ENCODE measurements at regions not wholly inside any gene's neighbourhood (a gene's known extent, or its start where the extent isn't known, plus 50 kb on each side); places are given as distances from the start of the nearest gene placed in this dataset.
"Not testable (repeated sequence)": the region's sequence is repeated elsewhere in the genome, so short reads cannot be mapped to it uniquely, and the experiment has no call there.

DNA sequence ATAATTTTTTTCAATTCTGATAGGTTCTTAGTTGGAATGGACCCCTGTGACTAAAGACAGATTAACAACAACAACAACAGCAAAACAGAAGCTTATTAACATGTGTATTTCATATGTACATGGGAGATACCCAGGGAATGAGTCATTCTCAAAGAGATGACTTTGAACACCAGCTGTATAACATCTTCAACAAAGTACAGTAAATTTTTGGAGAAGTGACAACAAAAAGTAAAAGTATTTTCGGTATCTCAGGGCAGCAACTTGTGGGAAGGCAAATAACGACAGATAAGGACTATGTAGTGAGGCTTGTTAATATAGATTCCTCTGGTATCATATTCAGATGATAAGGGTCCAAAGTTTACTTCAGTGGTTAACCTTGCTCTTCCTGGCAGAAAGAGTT lies 573.4 kb upstream of the RAG2 start:
- no peak for DNase-seq (ENCODE audit: low read depth)

DNA sequence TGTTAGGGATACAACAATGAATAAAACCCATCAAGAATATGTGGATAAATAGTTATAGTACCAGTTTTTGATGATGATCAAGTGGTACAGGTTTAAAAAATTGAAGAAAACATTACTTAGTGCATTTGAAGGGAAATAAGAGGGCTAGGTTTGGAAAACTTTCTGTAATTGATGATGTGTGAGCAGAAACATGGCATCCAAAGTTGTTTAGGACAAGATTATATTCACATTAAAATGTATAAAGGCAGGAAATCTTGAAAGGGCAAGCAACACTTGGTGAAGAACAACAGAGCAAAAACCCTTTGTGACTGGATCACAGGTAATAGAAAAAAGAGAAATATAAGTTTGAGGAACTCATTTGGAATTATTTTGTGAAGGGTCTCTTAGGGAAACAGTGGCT lies 572.3 kb upstream of the RAG2 start:
- no peak for DNase-seq (ENCODE audit: low read depth)

DNA sequence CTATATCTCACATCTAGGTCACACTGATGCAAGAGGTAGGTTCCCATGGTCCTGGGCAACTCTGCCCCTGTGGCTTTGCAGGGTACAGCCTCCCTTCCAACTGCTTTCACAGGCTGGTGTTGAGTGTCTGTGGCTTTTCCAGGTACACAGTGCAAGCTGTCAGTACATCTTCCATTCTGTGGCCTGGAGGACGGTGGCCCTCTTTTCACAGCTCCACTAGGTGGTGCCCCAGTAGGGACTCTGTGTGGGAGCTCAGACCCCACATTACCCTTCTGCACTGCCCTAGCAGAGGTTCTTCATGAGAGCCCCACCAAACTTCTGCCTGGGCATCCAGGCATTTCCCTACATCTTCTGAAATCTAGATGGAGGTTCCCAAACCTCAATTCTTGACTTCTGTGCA lies 547.4 kb upstream of the RAG2 start:
- not testable (repeated sequence) for DNase-seq (ENCODE audit: low read depth)

GRCh38 chr11:37142591-37142990 lies 544.6 kb upstream of the RAG2 start:
- no peak for DNase-seq (ENCODE audit: low read depth)

GRCh38 chr11:37141707-37142106 lies 543.7 kb upstream of the RAG2 start:
- DNase-seq (ENCODE audit: low read depth) = no peak

GRCh38 chr11:37135606-37136005 lies 537.6 kb upstream of the RAG2 start:
- DNase-seq (ENCODE audit: low read depth) = not testable (repeated sequence)

DNA sequence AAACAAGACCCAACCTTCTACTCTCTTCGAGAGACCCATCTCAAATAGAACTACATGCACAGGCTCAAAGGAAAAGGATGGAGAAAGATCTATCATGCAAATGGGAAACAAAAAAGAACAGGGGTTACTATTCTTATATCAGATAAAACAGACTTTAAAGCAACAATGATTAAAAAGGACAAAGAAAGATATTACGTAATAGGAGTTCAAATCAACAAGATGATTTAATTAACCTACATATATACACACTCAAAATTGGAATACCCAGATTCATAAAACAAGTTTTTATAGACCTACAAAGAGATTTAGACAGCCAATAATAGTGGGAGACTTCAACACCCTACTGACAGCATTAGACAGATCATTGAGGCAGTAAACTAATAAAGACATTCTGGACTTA lies 536.6 kb upstream of the RAG2 start:
- DNase-seq (ENCODE audit: low read depth) = no peak

DNA sequence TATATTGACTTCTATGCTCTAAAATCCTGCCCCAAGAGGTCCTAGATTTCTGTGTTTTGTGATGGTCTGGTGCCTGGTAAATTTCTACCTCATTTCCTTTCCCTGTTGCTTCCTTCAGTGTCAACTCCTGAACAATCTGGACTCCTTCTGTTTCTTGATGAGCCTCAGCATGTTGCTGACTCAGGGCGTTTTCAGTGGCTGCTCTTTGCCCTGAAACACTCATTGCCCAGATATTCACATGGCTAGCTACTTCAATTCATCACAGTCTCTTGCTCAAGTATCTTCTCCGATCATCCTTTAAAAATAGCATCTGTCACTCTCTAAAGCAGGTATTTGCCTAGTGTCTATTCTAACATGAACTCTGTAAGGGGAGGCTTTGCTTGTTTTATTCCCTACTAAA lies 526.3 kb upstream of the RAG2 start:
- DNase-seq (ENCODE audit: low read depth) = no peak

GRCh38 chr11:37115963-37116362 lies 517.9 kb upstream of the RAG2 start:
- DNase-seq (ENCODE audit: low read depth) = no peak

- no peak for DNase-seq (ENCODE audit: low read depth)
Measured at GRCh38 chr11:37110385-37110784, 512.3 kb upstream of the RAG2 start.

DNA sequence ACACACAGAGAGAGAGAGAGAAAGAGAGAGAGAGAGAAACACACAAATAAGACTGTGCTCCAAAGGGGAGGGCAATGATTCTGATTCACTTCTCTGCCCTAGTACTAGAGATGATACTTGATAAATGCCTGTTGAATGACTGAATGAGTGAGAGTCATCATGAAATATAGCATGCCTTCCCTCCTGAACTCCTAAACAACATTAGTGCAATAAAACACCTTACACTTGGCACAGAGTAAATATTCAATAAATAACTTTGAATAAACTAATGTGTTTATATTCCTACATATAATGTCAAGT lies 511.2 kb upstream of the RAG2 start:
- DNase-seq (ENCODE audit: low read depth) = no peak

GRCh38 chr11:37108436-37109285 lies 510.6 kb upstream of the RAG2 start:
- no peak for DNase-seq (ENCODE audit: low read depth)

GRCh38 chr11:37107831-37108230 lies 509.8 kb upstream of the RAG2 start:
- DNase-seq (ENCODE audit: low read depth) = no peak

DNA sequence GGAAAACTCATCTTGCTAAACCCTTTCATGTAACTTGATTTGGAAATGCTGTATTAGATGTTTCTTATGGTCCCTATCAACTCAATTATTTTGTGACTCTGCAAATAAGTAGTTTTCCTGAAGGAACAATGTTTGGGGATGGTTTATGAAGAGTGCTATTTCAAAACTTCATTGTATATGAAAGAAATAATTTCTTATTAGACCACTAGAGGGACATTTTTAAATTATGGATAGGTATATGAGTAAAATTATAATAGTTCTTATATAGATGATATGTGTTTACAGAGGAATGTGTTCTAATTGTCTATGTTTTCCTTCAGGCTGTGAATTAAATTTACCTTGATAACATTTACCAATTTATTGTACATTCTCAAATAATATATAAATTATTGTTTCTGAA lies 509.4 kb upstream of the RAG2 start:
- no peak for DNase-seq (ENCODE audit: low read depth)

DNA sequence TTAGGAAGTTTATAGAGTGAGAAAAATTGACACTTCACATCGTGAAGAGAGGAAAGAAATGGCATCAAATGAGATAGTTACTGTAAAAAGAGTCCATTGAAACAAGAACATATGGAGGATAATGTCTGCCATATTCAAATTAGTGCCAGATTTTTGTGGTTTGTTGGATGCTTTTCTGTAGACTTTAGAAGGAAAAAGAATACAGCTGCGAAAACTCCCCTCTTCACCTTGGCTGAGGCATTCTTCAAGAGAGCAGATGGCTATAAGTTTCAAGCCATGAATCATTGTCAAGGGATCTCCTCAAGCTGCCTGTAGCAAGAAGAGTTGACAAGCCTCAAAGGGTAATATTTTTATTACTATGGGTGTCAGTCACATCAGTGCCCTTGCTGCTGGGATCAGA lies 507.4 kb upstream of the RAG2 start:
- DNase-seq (ENCODE audit: low read depth) = no peak

DNA sequence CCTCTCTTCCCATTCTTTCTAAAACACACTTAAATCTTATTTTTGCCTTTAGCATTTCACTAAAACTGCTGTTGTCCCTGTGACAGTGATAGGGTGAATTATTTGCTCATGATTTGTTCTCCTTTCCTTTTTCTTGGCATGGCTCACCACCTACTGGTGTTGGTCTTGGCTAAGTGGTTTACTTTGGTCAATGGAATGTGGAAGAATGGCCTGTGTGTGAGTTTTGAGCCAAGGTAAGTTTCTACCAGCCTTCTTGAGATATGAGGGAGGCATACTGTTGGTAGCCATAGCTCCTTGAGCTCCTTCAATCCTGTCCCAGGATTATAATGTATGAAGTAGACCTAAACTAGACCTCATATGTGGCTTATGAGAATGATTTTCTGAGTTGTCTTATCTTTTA lies 506.3 kb upstream of the RAG2 start:
- no peak for DNase-seq (ENCODE audit: low read depth)

DNA sequence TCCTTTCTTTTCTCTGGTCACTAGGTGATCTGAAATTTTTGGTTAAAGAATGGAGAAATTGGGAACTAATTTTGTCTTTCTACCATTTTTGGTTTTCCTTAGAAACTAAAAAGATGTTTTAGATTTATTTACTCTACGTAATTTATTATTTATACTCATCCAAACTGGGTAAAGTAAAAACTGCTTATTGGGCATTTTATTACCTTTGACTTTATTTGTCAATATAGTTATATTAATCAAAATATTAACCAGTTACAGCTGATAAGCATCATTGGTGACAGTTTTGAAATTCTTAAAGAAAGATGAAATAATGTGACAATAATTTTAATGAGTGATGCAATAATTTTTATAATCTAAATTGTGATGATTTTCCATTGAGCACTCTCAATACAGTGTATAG lies 502.0 kb upstream of the RAG2 start:
- no peak for DNase-seq (ENCODE audit: low read depth)

GRCh38 chr11:37092487-37092886 lies 494.5 kb upstream of the RAG2 start:
- no peak for DNase-seq (ENCODE audit: low read depth)

DNA sequence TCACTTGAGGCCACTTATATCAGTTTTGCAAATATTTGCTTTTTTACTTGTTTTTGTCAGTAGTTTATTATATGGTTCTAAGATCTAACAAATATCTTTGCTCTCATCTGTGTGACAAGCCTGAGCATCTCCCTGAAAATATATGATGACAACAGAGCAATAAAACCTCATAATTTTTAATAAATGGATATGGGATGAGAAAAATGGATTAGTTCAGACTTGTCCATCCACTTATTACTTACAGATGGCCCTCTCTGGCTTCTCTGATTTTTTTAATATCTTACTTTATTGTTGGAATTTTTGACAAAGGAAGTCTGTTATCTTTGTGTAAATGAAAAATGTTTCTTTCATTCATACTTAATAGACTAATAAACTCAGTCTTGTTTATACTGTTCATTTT lies 491.4 kb upstream of the RAG2 start:
- no peak for DNase-seq (ENCODE audit: low read depth)

GRCh38 chr11:37088573-37088910 lies 490.5 kb upstream of the RAG2 start:
- no peak for DNase-seq (ENCODE audit: low read depth)

- DNase-seq (ENCODE audit: low read depth) = no peak
Measured at GRCh38 chr11:37087650-37088572, 489.9 kb upstream of the RAG2 start.

DNA sequence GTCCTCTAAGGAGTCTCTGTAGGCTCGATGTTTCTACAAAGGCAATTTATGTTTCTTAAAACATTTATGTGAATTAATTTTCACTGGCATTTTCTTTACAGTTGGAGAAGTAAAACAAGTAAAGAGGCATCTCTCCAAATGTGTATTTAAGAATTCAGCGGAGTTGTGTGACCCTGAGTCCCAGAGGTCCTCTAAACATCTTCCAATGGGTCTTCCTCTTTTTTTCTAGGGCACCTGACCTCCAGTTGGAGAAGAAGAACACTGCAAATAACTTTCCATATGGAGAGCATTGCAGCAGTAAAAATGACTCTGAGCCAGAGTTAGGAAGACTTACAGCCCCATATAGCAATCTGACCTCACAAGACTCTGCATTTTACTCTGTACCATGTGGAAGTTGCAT lies 480.5 kb upstream of the RAG2 start:
- DNase-seq (ENCODE audit: low read depth) = no peak

DNA sequence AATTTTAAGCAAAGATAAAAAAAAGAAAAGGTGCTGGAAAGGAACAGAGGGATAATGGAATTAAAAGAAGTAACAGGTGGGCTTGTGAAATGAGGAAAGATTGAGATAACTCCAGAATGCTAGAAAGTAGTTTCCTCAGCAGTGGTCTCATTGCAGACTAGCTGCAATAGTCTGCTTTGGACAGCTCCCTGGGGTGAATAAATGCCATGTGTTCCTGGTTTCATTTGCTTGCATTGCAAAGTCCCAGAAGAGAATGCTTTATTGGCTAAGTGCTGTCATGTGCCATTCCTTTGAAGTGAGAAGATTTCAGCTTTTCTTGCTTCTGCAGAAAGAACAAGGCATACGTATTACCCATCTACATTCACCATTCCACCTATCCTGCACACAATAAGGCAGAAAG lies 478.8 kb upstream of the RAG2 start:
- no peak for DNase-seq (ENCODE audit: low read depth)

Data from GM04504 (cell line).